ENCODE measurements at regions not wholly inside any gene's neighbourhood (a gene's known extent, or its start where the extent isn't known, plus 50 kb on each side); places are given as distances from the start of the nearest gene placed in this dataset.

DNA sequence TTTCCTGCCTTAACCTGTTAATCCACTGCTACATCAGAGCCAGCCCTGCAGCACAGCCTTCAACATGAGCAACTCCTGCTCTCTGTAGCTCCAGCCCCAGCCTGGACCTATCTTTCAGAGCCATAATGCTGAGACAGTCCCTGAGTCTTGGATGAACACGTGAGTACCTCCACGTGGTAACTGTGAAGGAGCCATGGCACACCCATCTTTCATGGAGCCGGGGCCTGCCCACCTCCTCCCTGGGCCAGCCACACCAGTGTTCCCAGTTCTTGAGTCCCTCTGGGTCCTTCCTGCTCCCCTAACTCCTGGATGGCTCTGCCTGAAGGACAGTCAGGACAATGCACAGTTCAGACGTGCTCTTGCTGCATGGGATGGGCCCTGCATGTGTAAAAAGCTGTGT lies 107.1 kb downstream of the TEX36 start:
- BruUV-seq (replicated peaks) = no TSS peak
- intact Hi-C loops (cut with micrococcal nuclease) (no loop called here), dilution Hi-C loops (cut with MboI; ENCODE audit: extremely low pct_ligation_motif_present, low sequenced_read_pairs) (no loop called here)
- Histone ChIP-seq H4K20me1 (replicated peaks; ENCODE audit: control insufficient read depth, extremely low read depth, insufficient read depth, low read length) (no peaks in the 10 kb centered on the region), H3K9ac (replicated peaks; ENCODE audit: extremely low read depth, insufficient read depth, low read length) (no peak overlapping the region), H3K27ac (ENCODE audit: insufficient read depth, low read depth, low read length) (no peak overlapping the region), H3K4me3 (replicated peaks in 1 of 3; ENCODE audit: insufficient read depth in 1 of 3, low read depth in 1 of 3, low read length in 3 of 3) (no peak overlapping the region), H3K79me2 (ENCODE audit: control insufficient read depth, insufficient read depth, low read length) (no peaks in the 10 kb centered on the region), H3K4me2 (ENCODE audit: insufficient read depth, low read length) (no peak overlapping the region), H3K9me3 (replicated peaks; ENCODE audit: control insufficient read depth, insufficient read depth, low read length) (no peaks in the 10 kb centered on the region), H2AFZ (ENCODE audit: low read depth, low read length) (no peak overlapping the region), H3K36me3 (ENCODE audit: control insufficient read depth in 2 of 2, extremely low read depth in 1 of 2, insufficient read depth in 2 of 2, low read length in 2 of 2) (no peaks in the 10 kb centered on the region), H3K27me3 (ENCODE audit: control insufficient read depth in 2 of 2, insufficient read depth in 2 of 2, low read length in 2 of 2) (peaks cover 0 to 5% of the 10 kb centered on the region in 2 experiments), H3K9me1 (replicated peaks; ENCODE audit: control insufficient read depth, extremely low read depth, insufficient read depth, low read length) (no peaks in the 10 kb centered on the region), H3K4me1 (ENCODE audit: control insufficient read depth, extremely low read depth, insufficient read depth, low read length) (no peaks in the 10 kb centered on the region)
- ChIA-PET POLR2A (no interaction called here), CTCF (interaction anchor here (1.3 kb wide), 1 partner anchor 10 kb away, joined by 4 read pairs; no protein-coding TSS in a partner anchor)
- FAIRE-seq (no peak), DNase-seq (ENCODE audit: low read depth, low spot score) (no peak)
- no peak for TF ChIP-seq POLR2AphosphoS5 (IDR thresholded peaks at IDR 0.05; ENCODE audit: insufficient read depth, low read depth, low read length)
- TF ChIP-seq, protein P1, sequence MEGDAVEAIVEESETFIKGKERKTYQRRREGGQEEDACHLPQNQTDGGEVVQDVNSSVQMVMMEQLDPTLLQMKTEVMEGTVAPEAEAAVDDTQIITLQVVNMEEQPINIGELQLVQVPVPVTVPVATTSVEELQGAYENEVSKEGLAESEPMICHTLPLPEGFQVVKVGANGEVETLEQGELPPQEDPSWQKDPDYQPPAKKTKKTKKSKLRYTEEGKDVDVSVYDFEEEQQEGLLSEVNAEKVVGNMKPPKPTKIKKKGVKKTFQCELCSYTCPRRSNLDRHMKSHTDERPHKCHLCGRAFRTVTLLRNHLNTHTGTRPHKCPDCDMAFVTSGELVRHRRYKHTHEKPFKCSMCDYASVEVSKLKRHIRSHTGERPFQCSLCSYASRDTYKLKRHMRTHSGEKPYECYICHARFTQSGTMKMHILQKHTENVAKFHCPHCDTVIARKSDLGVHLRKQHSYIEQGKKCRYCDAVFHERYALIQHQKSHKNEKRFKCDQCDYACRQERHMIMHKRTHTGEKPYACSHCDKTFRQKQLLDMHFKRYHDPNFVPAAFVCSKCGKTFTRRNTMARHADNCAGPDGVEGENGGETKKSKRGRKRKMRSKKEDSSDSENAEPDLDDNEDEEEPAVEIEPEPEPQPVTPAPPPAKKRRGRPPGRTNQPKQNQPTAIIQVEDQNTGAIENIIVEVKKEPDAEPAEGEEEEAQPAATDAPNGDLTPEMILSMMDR (IDR thresholded peaks at IDR 0.05; ENCODE audit: extremely low read depth in 1 of 2, insufficient read depth in 1 of 2, low read depth in 1 of 2, low read length in 2 of 2) = no peak
- no peak for TF ChIP-seq GATA2 (IDR thresholded peaks at IDR 0.05; ENCODE audit: insufficient read depth, insufficient read length, low read depth, low read length)
- no peak for TF ChIP-seq JUN (IDR thresholded peaks at IDR 0.05; ENCODE audit: borderline replicate concordance, insufficient read depth, insufficient read length, low read depth)
- TF ChIP-seq FOS (IDR thresholded peaks at IDR 0.05; ENCODE audit: borderline replicate concordance, insufficient read depth, low read length) = no peak
- TF ChIP-seq MYC (IDR thresholded peaks at IDR 0.05; ENCODE audit: low read depth, low read length) = no peak
- TF ChIP-seq, protein P2, sequence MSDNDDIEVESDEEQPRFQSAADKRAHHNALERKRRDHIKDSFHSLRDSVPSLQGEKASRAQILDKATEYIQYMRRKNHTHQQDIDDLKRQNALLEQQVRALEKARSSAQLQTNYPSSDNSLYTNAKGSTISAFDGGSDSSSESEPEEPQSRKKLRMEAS (IDR thresholded peaks at IDR 0.05; ENCODE audit: insufficient read depth, insufficient read length) = no peak
